GM19468 (cell line): ENCODE measurements at regions not wholly inside any gene's neighbourhood (a gene's known extent, or its start where the extent isn't known, plus 50 kb on each side); places are given as distances from the start of the nearest gene placed in this dataset.

Experiments used
- ATAC-seq: cut with Tn5 transposase; IDR thresholded peaks from one replicate; pipeline ENCODE4 v1.9.1; 2021; ENCODE audit warnings: mild to moderate bottlenecking, moderate library complexity, moderate number of reproducible peaks; ENCODE audit not compliant: unreplicated experiment; ENCODE audit errors: extremely low read depth

DNA sequence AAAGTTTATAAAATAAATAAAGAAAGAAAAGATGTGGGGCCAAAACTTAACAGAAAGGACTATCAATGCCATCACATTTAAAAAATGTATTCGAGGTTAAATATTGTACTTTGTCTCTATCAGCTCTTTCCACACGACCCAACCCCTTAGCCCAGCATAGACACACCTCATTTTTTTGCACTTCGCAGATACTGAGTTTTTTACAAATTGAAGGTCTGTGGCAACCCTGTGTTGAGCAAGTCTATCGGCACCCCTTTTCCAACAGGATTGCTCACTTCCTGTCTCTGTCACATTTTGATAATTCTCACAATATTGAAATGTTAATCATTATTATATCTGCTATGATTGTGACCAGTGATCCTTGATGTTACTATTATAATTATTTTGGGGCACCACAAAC lies 151.6 kb upstream of the TBX20 start:
- no peak for ATAC-seq

DNA sequence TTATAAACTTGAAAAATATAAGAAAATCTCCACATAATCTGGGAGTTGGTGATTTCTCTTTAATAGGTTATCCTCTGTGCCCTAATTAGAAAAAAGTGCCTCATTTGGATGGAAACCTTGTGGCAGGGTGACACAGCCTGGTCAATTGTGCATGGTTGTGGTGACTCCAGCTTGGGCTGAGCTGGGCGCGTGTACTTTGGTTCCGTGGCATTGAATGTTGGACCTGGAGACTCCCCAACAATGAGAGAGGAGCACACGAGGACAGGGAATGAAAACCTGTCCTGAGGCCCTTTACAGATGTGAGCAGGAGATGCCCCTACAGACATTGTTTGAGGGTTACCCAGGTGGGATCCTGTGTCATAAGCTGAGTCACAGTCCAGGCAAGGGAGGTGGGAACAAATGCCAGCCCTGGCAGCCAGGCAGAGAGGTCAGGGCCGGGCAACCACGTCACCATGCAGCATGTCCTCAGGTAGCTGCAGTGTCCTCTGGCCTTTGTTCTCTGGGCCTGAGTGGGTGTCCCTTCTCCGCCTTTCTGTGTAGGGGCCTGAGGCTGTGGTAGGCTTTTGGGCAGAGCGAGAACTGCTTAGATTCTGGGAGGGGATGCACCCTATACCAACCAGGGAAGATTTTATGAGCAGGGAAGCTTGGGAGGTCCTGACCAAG lies 147.4 kb upstream of the TBX20 start:
- ATAC-seq = no peak

DNA sequence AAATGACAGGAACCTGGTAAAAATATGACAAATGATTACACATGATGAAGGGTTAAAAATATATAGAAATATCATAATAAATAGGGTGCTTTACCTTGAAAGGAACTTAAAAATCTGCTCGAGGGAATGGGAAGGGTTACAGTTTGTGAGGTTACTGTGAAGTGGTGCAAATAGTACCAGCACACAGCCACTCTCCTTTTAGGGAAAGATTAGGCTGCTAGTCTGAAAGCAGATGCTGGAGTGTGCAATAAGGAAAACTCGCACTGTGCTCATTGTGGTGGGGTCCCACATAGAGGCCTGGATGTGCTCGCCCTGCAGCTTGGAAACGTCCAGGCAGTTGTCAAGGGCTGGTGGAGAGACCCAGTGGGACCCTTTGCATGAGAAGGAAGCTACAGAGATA lies 145.9 kb upstream of the TBX20 start:
- ATAC-seq = no peak

DNA sequence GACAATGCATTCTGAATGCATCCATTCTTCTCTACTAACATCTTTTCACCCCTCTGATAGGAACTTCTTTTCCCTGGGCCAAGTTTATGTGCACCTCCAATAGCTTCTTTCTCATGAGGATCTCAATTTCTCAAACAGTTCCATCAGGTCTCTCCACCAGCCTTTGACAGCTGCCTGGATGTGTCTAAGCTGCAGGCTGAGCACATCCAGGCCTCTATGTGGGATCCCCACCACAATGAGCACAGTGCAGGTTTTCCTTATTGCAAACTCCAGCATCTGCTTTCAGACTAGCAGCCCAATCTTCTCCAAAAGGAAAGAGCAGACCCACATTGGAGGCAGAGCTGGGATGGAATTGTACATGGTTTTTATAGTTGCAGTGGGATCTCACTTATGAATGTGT lies 145.3 kb upstream of the TBX20 start:
- no peak for ATAC-seq

DNA sequence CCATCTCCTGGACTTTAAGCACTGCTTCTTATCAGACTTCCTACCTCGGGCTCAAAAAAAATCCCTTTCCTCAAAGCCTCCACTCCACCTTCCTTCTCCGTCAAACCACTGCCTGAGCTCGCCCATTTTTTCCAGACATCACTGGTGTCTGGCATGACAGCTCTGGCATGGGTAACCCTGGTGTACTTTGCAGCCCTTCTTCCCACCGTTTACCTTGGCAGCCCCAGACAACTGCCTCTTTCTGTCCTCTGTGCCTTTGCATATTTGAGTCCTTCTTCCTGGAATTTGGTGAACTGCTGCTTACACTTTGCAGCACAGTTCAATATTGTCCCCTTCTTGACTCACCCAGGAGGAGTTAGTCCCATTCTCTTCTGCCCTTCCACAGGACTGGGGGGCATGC lies 144.6 kb upstream of the TBX20 start:
- no peak for ATAC-seq

DNA sequence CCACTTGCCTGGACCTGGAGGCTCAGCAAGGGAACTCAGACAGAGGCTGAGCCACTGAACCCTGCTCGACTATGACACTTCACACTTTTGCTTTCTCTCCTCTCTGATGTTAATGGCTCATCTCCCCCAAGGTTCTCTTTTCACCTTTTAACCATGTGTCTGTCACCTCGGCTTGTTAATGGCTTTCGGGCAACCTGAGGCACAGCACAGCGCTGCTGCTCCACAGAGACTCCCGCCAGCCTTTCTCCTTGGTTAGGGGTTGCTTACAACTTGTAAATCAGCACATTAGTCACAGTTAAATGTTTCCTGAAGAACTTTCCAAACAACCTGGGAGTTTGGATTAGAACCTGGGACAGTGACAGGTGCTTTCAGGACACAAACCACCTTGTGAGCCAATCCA lies 136.2 kb upstream of the TBX20 start:
- ATAC-seq = no peak

DNA sequence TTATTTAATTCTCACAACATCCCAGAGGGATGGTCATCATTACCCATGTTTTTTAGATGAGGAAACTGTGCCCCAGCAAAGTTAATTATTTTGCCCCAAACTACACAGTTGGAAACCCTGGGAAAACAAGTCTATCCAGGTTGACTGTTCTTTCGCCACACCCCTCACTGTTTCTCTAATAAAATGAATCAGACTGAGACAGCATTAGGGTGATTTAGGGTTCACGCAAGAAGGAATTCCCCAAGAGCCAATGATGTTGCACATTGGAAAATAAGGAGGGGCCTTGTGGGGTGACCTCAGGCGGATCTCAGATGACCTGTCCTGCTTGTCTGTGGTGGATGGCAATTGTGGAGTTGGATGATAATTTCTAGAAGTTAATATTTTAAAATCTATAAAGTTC lies 135.7 kb upstream of the TBX20 start:
- ATAC-seq = no peak

DNA sequence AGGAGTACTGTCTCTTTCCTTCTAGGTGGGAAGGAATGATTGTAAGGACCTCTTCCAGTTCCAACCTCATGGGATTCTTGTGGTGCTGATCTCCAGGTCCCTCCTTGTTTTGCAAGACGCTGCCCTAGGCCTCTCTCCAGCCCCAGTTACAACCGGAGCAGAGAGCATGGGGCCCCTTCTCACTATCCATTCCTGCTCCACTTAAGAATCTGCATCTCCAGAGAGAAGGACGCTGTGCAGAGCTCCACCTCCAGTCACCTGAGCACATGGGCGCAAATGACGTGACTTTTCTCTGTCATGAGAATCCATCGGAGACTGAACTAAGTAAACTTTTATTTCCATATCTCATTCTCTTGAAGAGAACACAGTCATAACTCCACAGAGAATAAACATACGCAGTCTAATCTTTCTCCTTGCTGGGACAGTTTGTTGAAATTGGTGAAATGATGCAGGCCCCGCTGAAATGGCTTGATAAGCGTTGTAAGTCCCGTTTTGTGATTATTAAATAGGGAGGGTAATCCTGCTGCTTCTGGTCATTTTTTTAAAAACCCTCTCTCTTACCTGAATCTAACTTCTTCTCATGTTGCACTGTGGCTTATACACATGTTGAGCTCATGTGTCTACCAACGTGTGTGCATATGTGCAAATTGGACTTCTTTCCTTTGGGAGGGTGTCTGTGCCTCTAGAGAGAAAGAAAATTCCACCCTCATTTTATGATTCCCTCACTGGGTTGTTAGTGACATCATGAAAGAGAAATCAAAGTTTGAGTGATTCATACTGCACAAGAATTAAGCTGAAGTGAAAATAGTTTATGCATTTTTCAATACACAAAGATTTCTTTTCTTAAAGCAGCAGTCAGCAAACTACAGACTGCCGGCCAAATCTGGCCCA lies 133.2 kb upstream of the TBX20 start:
- no peak for ATAC-seq

DNA sequence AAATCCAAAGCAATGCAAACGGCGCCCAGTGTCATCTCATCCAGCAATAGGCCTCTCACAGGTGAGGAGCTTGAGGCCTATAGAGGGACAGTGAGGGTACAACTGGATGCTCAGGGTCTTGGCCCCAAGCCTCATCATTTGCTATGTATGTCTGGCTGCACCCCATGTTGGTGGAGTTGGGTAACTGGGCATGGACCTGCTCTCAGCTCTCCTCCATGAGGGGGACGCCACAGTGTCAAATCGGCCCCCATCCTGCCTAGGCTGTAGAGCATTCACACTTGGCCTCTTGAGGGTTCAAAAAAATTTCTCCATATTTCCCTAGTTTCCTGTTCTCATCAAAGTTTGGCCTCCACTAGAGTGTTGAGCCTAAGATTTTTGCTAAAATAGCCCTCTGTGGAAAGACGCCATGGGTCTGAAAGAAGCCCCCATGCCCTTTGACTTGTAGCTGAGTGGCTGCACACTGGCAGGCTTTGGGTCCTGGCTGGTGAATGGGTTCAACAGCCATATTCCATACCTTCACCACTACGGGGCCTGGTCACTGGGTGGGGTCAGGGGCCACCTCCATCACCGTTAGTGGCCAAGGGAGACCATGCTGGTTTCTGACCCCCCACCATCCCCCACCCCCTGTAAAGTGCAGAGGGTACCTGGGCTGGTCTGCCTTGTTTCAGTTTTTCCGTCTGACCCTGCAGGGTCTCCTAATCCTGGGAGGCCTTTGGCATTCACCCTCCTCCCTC lies 132.3 kb upstream of the TBX20 start:
- no peak for ATAC-seq

DNA sequence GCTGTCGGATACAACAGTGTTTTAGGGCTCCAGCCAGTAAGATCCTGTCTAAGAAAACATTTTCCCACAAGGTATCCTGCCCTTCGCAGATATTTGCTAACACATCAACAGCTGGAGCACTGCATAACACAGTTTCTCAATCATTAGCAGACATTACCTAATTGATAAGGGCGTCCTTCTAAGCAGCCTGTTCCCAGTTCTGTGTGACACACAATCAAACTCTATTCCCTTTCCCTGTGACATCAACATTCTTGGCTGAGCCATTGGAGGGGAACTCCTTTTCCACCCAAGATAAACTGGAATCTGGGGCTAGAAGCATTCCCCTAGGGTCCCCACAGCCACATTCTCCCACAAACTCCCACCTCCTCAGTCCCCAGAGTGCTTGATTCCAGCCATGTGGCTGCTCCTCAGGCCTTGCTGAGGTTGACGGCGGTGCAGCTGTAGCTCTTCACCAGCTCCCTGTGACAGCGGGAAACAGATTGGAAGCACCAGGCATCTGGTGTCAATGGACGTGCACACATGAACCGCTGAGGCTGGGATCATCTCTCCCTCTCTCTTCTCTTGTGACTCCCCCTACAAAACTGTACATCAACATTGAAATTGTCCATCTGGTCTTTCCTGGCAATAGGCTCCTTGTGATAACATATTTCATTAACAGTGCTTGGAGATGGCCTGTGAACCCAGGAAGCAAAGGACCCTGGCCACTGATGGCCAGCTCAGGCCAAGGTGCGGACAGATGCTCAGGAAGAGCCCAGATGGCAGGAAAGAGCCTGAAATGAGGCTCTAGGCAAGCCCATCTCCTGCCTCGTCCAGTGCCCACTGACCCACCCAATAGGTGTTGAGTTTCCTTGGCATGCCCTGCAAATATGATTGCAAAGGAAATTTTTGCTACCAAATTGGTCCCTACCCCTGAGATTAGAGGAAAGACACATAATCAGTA lies 131.1 kb upstream of the TBX20 start:
- ATAC-seq = no peak

DNA sequence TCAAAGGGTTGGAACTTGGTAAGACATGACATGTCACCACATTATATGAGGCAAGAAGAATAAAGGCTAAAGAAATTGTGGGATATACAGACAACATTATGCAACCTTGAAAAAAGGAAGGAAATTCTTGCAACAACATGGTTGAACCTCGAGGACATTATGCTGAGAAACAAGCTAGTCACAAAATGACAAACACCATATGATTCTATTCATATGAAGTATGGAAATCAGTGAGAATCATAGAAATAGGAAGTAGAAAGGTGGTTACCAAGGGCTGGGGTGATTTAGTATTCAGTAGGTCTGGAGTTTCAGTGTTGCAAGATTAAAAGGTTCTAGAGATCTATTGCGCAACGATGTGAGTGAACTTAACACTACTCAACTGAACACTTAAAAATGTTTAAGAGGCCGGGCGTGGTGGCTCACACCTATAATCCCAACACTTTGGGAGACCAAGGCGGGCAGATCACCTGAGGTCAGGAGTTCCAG lies 126.9 kb upstream of the TBX20 start:
- ATAC-seq = no peak

DNA sequence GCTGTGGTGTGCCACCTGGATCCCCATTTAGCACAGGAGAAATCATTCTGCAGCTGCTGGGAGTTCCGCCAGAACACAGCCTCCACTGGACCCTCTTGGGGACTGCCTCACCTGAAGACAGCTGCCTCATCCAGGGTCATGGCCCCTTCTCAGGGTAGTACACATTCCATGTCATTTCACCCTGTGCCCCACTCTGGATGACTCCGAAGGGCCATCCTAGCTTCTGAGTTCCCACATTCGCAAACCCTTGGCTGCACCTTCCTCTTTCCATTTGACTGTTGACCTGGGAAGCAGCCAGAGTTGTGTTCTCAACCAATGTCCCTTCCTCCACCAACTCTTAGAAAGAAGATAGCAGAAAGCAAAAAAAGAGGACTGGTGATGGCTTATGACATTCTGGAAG lies 125.6 kb upstream of the TBX20 start:
- no peak for ATAC-seq

DNA sequence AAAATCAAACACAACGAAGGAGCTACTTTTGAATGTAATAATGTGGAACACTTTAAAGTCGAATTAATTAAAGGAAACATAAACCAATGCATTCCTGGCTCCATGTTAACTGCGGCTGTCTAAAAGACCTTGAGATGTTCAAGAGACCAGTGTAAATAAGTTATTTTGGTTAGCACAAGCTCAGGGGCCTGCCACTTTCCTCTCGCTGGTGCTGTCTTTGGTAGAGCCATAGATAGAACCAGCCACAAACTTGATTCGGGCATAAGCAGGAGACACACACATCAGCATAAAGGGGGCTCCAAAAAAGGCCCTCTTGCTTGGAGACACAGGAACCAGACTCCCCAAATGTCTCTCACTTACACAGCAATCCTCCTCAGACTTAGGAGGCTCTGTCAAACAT lies 121.6 kb upstream of the TBX20 start:
- ATAC-seq = no peak

DNA sequence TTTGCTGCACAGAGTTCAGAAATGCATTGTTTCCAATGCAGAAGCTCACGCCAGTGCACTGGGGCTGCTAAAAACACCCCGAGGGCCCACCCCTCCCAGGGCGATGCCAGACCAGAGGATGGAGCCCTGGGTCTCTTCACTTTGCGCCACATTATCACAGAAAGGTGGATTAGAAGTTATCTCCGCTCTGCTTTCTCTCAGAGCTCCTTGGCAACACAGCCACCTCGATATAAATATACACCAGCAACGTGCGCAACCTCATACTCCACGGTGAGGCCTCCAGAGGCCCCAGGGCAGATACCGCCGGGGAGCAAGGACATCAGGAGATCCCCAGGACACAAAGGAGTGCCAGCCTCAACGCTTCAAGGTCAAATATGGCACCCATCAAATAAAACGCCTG lies 121.0 kb upstream of the TBX20 start:
- no peak for ATAC-seq

DNA sequence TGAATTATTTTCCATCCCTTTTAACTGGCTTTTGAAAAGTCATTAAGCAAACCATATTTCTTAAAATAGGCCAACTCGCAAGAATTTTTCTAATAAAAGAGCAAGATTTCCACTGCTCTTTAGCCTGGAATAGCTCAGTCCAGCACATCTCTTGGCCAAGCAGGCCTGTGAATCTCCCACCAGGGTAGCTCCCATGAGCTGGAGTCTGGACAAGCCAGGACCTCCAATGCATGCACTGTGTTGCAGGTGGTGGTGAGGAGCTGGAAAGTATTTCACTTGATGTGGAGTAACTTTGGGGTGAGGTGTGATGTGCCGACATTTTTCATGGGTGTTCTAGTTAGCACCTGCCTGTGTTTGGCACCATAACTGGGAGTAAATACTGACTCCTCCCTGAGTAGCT lies 117.3 kb upstream of the TBX20 start:
- ATAC-seq = no peak

DNA sequence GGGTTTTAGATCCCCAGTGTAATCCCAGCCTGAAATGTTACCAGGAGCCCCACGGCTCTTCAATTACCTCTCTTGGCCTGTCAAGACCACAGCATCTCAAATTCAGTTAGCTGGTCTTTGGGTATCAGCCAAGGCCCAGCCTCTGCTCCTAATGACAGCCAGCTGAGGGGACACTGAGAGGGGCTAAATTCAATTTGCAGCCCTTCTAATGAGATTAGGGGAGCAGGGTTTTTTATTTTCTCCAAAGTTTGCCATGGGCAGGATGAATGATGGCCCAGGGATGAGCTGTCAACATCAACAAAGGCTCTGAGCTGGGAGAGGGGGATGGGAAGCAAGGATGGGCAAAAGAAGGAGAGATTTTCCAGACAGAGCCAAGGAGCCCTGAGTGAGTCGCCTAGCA lies 116.8 kb upstream of the TBX20 start:
- ATAC-seq = no peak

DNA sequence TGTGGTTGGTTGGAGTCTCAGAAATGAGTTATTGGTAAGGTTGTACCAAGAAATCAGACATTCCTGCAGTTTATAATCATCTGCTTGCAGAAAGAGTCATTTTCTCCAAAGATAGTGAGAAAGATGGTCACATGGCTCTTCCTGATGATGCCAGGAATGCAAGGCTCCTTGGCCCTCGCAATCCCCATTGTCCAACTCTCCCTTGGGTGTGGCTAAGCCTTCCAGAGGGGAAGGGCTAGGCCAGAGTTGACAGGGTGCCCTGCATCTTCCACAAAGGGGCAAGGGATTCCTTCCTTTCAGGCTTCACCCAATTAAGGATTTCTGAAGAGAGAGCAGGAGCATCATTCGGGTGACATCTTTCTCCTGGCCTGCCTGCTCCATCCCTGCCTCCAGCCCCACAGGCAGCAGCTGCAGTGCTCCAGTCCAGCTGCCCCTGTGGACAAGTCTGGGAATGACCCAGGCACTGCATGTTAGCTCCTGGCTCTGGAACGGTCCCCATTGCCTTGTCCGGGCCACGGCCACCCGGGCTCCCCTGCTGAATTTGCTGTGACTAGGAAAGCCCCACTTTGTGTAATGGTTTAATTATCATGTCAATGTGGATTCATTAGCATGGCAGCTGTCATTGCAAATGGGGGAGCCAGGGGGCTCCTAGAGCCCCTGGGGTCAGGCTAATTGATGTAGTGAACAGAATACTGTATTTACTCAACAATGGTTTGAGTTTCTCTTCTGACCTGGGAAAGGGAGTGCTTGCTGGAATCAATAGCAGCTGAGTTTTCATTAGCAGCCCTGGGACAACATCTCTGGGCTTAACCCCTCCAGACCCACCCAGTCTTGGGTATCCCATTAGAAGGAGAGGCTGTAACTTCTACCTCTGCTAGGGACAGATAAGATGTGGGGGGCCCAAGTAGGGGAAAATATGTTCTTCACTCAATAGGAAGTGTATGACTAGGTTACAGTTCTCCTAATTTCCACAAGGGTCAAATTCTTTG lies 112.6 kb upstream of the TBX20 start:
- no peak for ATAC-seq

DNA sequence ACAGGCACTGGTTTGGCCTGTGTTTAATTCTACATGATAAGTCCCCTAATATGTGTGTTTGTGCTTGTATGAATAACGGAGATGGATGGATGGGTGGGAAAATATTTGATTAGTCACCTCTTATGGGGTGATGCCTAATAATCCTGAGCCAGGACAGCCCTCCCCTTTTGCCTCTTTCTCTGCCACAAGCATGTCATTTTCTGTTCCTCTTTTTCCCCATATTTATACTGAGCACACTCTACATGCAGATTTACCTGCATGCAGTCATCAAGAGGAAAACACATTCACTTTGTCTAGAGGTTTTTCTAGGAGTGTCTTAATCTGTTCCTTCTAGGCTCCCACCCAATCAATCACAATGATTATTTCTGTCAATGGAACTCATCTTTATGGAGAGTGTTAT lies 111.6 kb upstream of the TBX20 start:
- no peak for ATAC-seq

DNA sequence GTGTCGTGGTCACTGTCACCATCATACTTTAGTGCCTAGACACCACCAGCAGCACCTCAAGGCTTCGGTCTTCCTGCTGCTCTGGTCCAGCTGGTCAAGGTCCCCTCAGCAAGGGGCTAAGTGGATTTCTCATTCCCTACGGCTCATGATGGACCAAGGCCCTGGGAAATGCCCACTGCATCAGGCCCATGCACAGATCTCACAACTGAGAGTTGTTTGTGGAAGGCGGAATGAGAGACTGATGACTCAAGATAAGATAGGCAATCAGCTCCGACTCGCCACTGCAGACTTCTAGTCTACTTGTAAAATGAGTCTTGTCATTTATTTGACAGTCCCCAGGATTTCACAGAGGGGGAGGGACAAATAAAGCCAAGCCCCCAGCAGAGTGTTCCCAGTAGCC lies 108.4 kb upstream of the TBX20 start:
- no peak for ATAC-seq
